ENCODE measurements at regions not wholly inside any gene's neighbourhood (a gene's known extent, or its start where the extent isn't known, plus 50 kb on each side); places are given as distances from the start of the nearest gene placed in this dataset.

DNA sequence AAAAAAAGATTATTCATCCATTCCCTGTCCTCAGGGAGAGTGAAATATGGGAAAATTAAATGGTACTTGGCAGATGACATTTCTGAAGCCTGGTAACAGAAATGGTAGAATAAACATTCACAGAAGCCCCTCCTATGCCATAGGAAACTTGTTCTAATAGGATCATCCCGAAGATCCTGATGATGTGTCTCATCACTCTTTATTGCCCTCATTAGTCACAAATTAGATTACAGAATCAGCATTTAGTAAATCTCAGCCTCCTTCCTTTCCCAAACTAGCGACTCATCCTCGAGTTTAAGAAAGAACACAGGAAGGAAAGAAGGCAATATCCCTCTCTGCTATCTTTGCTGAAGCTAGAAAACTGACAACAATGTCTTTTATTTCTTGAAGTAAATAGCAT, 154.4 kb downstream of the TMEM200A start:
- TF ChIP-seq MYC (IDR thresholded peaks at IDR 0.05; ENCODE audit: low read depth, low read length), result no peak
- TF ChIP-seq, protein P1, sequence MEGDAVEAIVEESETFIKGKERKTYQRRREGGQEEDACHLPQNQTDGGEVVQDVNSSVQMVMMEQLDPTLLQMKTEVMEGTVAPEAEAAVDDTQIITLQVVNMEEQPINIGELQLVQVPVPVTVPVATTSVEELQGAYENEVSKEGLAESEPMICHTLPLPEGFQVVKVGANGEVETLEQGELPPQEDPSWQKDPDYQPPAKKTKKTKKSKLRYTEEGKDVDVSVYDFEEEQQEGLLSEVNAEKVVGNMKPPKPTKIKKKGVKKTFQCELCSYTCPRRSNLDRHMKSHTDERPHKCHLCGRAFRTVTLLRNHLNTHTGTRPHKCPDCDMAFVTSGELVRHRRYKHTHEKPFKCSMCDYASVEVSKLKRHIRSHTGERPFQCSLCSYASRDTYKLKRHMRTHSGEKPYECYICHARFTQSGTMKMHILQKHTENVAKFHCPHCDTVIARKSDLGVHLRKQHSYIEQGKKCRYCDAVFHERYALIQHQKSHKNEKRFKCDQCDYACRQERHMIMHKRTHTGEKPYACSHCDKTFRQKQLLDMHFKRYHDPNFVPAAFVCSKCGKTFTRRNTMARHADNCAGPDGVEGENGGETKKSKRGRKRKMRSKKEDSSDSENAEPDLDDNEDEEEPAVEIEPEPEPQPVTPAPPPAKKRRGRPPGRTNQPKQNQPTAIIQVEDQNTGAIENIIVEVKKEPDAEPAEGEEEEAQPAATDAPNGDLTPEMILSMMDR (IDR thresholded peaks at IDR 0.05; ENCODE audit: extremely low read depth in 1 of 2, insufficient read depth in 1 of 2, low read depth in 1 of 2, low read length in 2 of 2), result no peak
- no peak for TF ChIP-seq EZH2 (IDR thresholded peaks at IDR 0.05; ENCODE audit: borderline replicate concordance, low read depth, low read length, severe bottlenecking)
- no peak for TF ChIP-seq POLR2AphosphoS5 (IDR thresholded peaks at IDR 0.05; ENCODE audit: insufficient read depth, low read depth, low read length)
- TF ChIP-seq POLR2A (IDR thresholded peaks at IDR 0.05; ENCODE audit: low read depth, low read length), result no peak

All from endothelial cell of umbilical vein (primary cell).